Neural crest cell (in vitro differentiated cells): ENCODE measurements at regions not wholly inside any gene's neighbourhood (a gene's known extent, or its start where the extent isn't known, plus 50 kb on each side); places are given as distances from the start of the nearest gene placed in this dataset.
"Not testable (repeated sequence)": the region's sequence is repeated elsewhere in the genome, so short reads cannot be mapped to it uniquely, and the experiment has no call there.

Source experiments
- DNase-seq: peaks from one replicate; pipeline ENCODE4 v3.0.0; 2021; ENCODE audit warnings: low read depth, mixed read lengths, low spot score
- H3K27ac Mint-ChIP-seq: one replicate; pipeline ENCODE4 v1.8.0; 2021; ENCODE audit warnings: mild to moderate bottlenecking, mixed read lengths; ENCODE audit not compliant: unreplicated experiment
- H3K27me3 Mint-ChIP-seq: 2 replicates; pipeline ENCODE4 v1.8.0; 2021; ENCODE audit warnings: low read depth, mild to moderate bottlenecking, mixed read lengths
- H3K36me3 Mint-ChIP-seq: 2 replicates; pipeline ENCODE4 v1.8.0; 2021; ENCODE audit warnings: low read depth, mild to moderate bottlenecking, mixed read lengths
- H3K4me1 Mint-ChIP-seq: 2 replicates; pipeline ENCODE4 v1.8.0; 2021; ENCODE audit warnings: mixed read lengths
- H3K4me3 Mint-ChIP-seq: one replicate; pipeline ENCODE4 v1.8.0; 2021; ENCODE audit warnings: mild to moderate bottlenecking, mixed read lengths
- H3K9me3 Mint-ChIP-seq: 2 replicates; pipeline ENCODE4 v1.8.0; 2021; ENCODE audit warnings: mixed read lengths
- CTCF ChIP-seq: fragments of 200-600 bp; sonication (generic); conservative IDR thresholded peaks from 2 replicates; pipeline ENCODE4 v1.5.0; 2021; ENCODE audit warnings: antibody characterized with exemption, mild to moderate bottlenecking

- peaks cover 75% of the 10 kb centered on the region for H3K27me3 Mint-ChIP-seq
- H3K36me3 Mint-ChIP-seq = peaks cover 7% of the 10 kb centered on the region
- no peak overlapping the region for H3K27ac Mint-ChIP-seq
- H3K4me3 Mint-ChIP-seq = no peak overlapping the region
- no peaks in the 10 kb centered on the region for H3K4me1 Mint-ChIP-seq
- H3K9me3 Mint-ChIP-seq = peaks cover 13% of the 10 kb centered on the region
- DNase-seq = no peak
- TF ChIP-seq CTCF = no peak
Measured at GRCh38 chr10:9163699-9164098, 1109.2 kb downstream of the GATA3 start.

- Mint-ChIP-seq H3K36me3 (no peaks in the 10 kb centered on the region), H3K27ac (no peak overlapping the region), H3K4me3 (no peak overlapping the region), H3K4me1 (no peaks in the 10 kb centered on the region), H3K9me3 (peaks cover 4% of the 10 kb centered on the region), H3K27me3 (peaks cover 78% of the 10 kb centered on the region)
- no peak for TF ChIP-seq CTCF
- DNase-seq = no peak
Measured at GRCh38 chr10:9166770-9167169, 1112.3 kb downstream of the GATA3 start.

- Mint-ChIP-seq H3K9me3 (peaks cover 4% of the 10 kb centered on the region), H3K27me3 (peaks cover 68% of the 10 kb centered on the region), H3K36me3 (no peaks in the 10 kb centered on the region), H3K4me3 (no peak overlapping the region), H3K4me1 (no peaks in the 10 kb centered on the region), H3K27ac (no peak overlapping the region)
- no peak for DNase-seq
- TF ChIP-seq CTCF = no peak
Measured at GRCh38 chr10:9172276-9172675, 1117.8 kb downstream of the GATA3 start.

- Mint-ChIP-seq H3K36me3 (no peaks in the 10 kb centered on the region), H3K27ac (no peak overlapping the region), H3K4me1 (no peaks in the 10 kb centered on the region), H3K4me3 (no peak overlapping the region), H3K9me3 (peaks cover 4% of the 10 kb centered on the region), H3K27me3 (peaks cover 61% of the 10 kb centered on the region)
- DNase-seq = no peak
- TF ChIP-seq CTCF = no peak
Measured at GRCh38 chr10:9175200-9175599, 1120.7 kb downstream of the GATA3 start.

- not testable (repeated sequence) for H3K9me3 Mint-ChIP-seq, DNase-seq, H3K36me3 Mint-ChIP-seq, H3K4me3 Mint-ChIP-seq, H3K27ac Mint-ChIP-seq, H3K4me1 Mint-ChIP-seq
- peaks cover 46% of the 10 kb centered on the region for H3K27me3 Mint-ChIP-seq
Measured at GRCh38 chr10:9183197-9183880, 1128.9 kb downstream of the GATA3 start.

GRCh38 chr10:9188022-9188810, 1133.7 kb downstream of the GATA3 start:
- H3K36me3 Mint-ChIP-seq = no peaks in the 10 kb centered on the region
- TF ChIP-seq CTCF = no peak
- no peak overlapping the region for H3K4me3 Mint-ChIP-seq
- no peaks in the 10 kb centered on the region for H3K4me1 Mint-ChIP-seq
- H3K9me3 Mint-ChIP-seq = peaks cover 4% of the 10 kb centered on the region
- peaks cover 50% of the 10 kb centered on the region for H3K27me3 Mint-ChIP-seq
- DNase-seq = no peak
- no peak overlapping the region for H3K27ac Mint-ChIP-seq
